ENCODE measurements at regions not wholly inside any gene's neighbourhood (a gene's known extent, or its start where the extent isn't known, plus 50 kb on each side); places are given as distances from the start of the nearest gene placed in this dataset.

DNA sequence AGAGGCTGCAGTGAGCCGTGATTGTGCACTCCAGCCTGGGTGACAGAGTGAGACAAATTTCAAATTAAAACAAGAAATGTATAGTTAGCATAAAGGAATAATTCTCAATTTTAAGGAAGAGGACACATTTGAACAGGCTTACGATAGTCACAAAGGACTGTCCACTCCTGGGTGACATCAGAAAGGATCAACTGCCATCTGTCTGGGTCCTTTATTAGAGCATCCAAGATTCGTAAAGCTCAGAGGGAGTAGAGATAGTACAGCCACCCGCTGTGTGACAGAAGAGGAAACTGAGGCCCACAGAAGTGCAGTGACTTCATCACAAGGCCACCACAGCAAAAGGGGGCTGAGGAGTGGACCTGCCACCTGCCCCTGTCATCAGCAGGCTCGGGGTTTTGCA lies 149.3 kb upstream of the RBPJ start:
- Histone ChIP-seq H3K27ac (no peak overlapping the region), H3K4me3 (no peak overlapping the region), H3K9me3 (no peaks in the 10 kb centered on the region), H3K4me1 (peaks cover 0 to 5% (median 0%) of the 10 kb centered on the region in 4 donors), H3K36me3 (no peaks in the 10 kb centered on the region), H3K27me3 (no peaks in the 10 kb centered on the region)
- 84 to 87% methylated on average over 5 of the region's 5 CpGs for WGBS, 2 donors
- no peak for DNase-seq (ENCODE audit: low spot score in 2 of 2)
- TF ChIP-seq CTCF (IDR thresholded peaks at IDR 0.05): no peak
- TF ChIP-seq POLR2A (IDR thresholded peaks at IDR 0.05): no peak

DNA sequence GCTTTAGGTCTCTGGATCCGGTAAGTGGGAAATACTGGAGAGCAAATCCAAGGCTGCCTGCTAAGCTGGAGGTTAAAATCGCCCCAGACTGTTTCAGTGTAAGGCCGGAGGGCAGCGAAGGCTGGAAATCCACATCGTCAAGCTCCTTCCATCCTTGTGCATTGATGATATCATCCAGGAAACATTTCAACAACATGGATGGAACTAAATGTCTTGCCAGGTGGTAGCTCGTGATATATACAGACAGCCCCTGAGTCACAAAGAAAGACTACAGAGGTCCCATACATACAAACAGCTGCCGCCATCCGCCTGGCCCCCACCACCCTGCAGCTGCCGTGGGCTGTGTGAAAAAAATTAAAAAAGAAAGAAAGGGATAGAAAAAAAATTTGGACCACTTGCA lies 148.9 kb upstream of the RBPJ start:
- Histone ChIP-seq H3K9me3 (no peaks in the 10 kb centered on the region), H3K4me3 (no peak overlapping the region), H3K36me3 (no peaks in the 10 kb centered on the region), H3K4me1 (peaks cover 0 to 5% (median 0%) of the 10 kb centered on the region in 4 donors), H3K27ac (no peak overlapping the region), H3K27me3 (no peaks in the 10 kb centered on the region)
- no peak for DNase-seq (ENCODE audit: low spot score in 2 of 2)
- TF ChIP-seq EP300 (IDR thresholded peaks at IDR 0.05): no peak
- no peak for TF ChIP-seq CTCF (IDR thresholded peaks at IDR 0.05)
- no peak for TF ChIP-seq POLR2A (IDR thresholded peaks at IDR 0.05)
- 34 to 37% methylated on average over 9 of the region's 9 CpGs for WGBS, 2 donors

- H3K27me3 ChIP-seq: no peaks in the 10 kb centered on the region
- H3K4me3 ChIP-seq: no peak overlapping the region
- H3K4me1 ChIP-seq: peaks cover 0 to 5% (median 0%) of the 10 kb centered on the region in 4 donors
- no peaks in the 10 kb centered on the region for H3K36me3 ChIP-seq
- no peak for TF ChIP-seq POLR2A (IDR thresholded peaks at IDR 0.05)
- no peak for TF ChIP-seq EP300 (IDR thresholded peaks at IDR 0.05)
- no peaks in the 10 kb centered on the region for H3K9me3 ChIP-seq
- no peak overlapping the region for H3K27ac ChIP-seq
- WGBS, 2 donors: 54 to 57% methylated on average over 7 of the region's 7 CpGs
- no peak for DNase-seq (ENCODE audit: low spot score in 2 of 2)
Observed at GRCh38 chr4:26173619-26174018, 147.2 kb upstream of the RBPJ start.

DNA sequence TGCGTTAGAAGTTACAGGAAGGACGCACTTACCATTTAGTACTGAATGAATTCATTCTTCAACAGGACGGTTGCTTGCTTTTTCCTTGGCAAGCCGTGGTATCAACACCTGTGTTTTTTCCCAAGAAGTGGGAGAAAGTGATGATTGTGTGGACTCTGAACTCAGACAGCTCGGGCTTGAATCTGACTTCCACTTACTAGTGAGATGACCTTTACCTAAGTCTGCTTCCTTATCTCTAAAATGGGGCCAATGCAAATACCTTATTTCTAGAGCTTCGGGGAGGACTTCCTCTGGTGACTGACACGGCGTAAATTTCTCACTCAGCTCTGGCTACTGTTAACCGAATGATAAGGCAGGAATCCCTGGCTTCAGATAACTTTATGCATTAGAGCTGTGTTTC lies 146.8 kb upstream of the RBPJ start:
- Histone ChIP-seq H3K27ac (no peak overlapping the region), H3K27me3 (no peaks in the 10 kb centered on the region), H3K4me1 (peaks cover 0 to 5% (median 0%) of the 10 kb centered on the region in 4 donors), H3K36me3 (no peaks in the 10 kb centered on the region), H3K9me3 (no peaks in the 10 kb centered on the region), H3K4me3 (no peak overlapping the region)
- WGBS, 2 donors: 56 to 63% methylated on average over 9 of the region's 9 CpGs
- TF ChIP-seq CTCF (IDR thresholded peaks at IDR 0.05) (no peak), POLR2A (IDR thresholded peaks at IDR 0.05) (no peak), EP300 (IDR thresholded peaks at IDR 0.05) (no peak)
- DNase-seq (ENCODE audit: low spot score in 2 of 2): no peak

GRCh38 chr4:26175006-26175786 lies 145.6 kb upstream of the RBPJ start:
- no peaks in the 10 kb centered on the region for H3K36me3 ChIP-seq
- no peaks in the 10 kb centered on the region for H3K9me3 ChIP-seq
- H3K27ac ChIP-seq: no peak overlapping the region
- H3K27me3 ChIP-seq: no peaks in the 10 kb centered on the region
- no peak for DNase-seq (ENCODE audit: low spot score in 2 of 2)
- 83 to 85% methylated on average over 13 of the region's 13 CpGs for WGBS, 2 donors
- H3K4me1 ChIP-seq: peaks cover 0 to 5% (median 0%) of the 10 kb centered on the region in 4 donors
- TF ChIP-seq POLR2A (IDR thresholded peaks at IDR 0.05) (no peak), CTCF (IDR thresholded peaks at IDR 0.05) (no peak), EP300 (IDR thresholded peaks at IDR 0.05) (no peak)
- H3K4me3 ChIP-seq: no peak overlapping the region

Data from tibial nerve (tissue), 4 donors.